SK-N-SH (cell line): ENCODE measurements at regions not wholly inside any gene's neighbourhood (a gene's known extent, or its start where the extent isn't known, plus 50 kb on each side); places are given as distances from the start of the nearest gene placed in this dataset.

Experiments
- CTCF ChIP-seq: fragments of 200-600 bp; sonication (generic); IDR thresholded peaks from 2 replicates; pipeline ENCODE4 v1.6.1; 2017; ENCODE audit warnings: antibody characterized with exemption, mild to moderate bottlenecking, moderate library complexity
- FOSL2 ChIP-seq: IDR thresholded peaks from 2 replicates; pipeline ENCODE4 v1.4.0; 2012; ENCODE audit warnings: low read depth, mild to moderate bottlenecking, moderate library complexity, borderline replicate concordance
- IRF3 ChIP-seq: fragments of 150-350 bp; IDR thresholded peaks from 2 replicates; pipeline ENCODE4 v1.6.1; 2016; ENCODE audit warnings: mild to moderate bottlenecking, low read depth, low read length
- MAX ChIP-seq: IDR thresholded peaks from 2 replicates; pipeline ENCODE4 v1.4.0; 2012; ENCODE audit warnings: low read depth
- PBX3 ChIP-seq: IDR thresholded peaks from 2 replicates; pipeline ENCODE4; 2012
- POLR2AphosphoS5 ChIP-seq: IDR thresholded peaks from 2 replicates; pipeline ENCODE4 v1.6.1; 2012; ENCODE audit warnings: low read depth, low read length
- RAD21 ChIP-seq: IDR thresholded peaks from 2 replicates; pipeline ENCODE4 v1.6.1; 2012; ENCODE audit warnings: mild to moderate bottlenecking, low read length
- REST ChIP-seq: IDR thresholded peaks from 2 replicates; pipeline ENCODE4 v1.6.1; 2012; ENCODE audit warnings: mild to moderate bottlenecking, low read depth, low read length, moderate library complexity
- RFX5 ChIP-seq: IDR thresholded peaks from 2 replicates; pipeline ENCODE4 v1.6.1; 2012; ENCODE audit warnings: mild to moderate bottlenecking, improper control_type of control experiment, low read length
- TAF1 ChIP-seq: IDR thresholded peaks from 2 replicates; pipeline ENCODE4 v1.6.1; 2012; ENCODE audit warnings: low read depth, mild to moderate bottlenecking, low read length, moderate library complexity, borderline replicate concordance

- no peak for TF ChIP-seq CTCF
- TF ChIP-seq REST, result no peak
- no peak for TF ChIP-seq RFX5
- no peak for TF ChIP-seq POLR2AphosphoS5
- TF ChIP-seq MAX, result no peak
- TF ChIP-seq PBX3, result no peak
- no peak for TF ChIP-seq FOSL2
- no peak for TF ChIP-seq TAF1
- TF ChIP-seq IRF3, result no peak
- no peak for TF ChIP-seq RAD21
Observed at GRCh38 chr9:82597241-82598203, 465.4 kb downstream of the RASEF start.
